ES-I3 (cell line): ENCODE measurements at regions not wholly inside any gene's neighbourhood (a gene's known extent, or its start where the extent isn't known, plus 50 kb on each side); places are given as distances from the start of the nearest gene placed in this dataset.

Source experiments
- H3K36me3 ChIP-seq: 2 replicates; pipeline ENCODE4 v1.6.1; 2013; ENCODE audit warnings: mild to moderate bottlenecking, low read length, control low read depth, moderate library complexity; ENCODE audit not compliant: insufficient read depth
- H3K4me1 ChIP-seq: 2 replicates; pipeline ENCODE4 v1.6.1; 2013; ENCODE audit warnings: mild to moderate bottlenecking, control low read depth, low read length; ENCODE audit not compliant: insufficient read depth
- H3K9ac ChIP-seq: 2 replicates; pipeline ENCODE4 v1.6.1; 2013; ENCODE audit warnings: low read depth, mild to moderate bottlenecking, low read length, moderate library complexity
- H3K9me3 ChIP-seq: 2 replicates; pipeline ENCODE4 v1.6.1; 2013; ENCODE audit warnings: mild to moderate bottlenecking, low read length, moderate library complexity; ENCODE audit not compliant: control insufficient read depth, insufficient read depth

GRCh38 chr11:123249354-123249753 is 54.3 kb upstream of the CLMP start:
- Histone ChIP-seq H3K9ac (no peak overlapping the region), H3K9me3 (no peaks in the 10 kb centered on the region; the same call in 1 of the 2 replicates), H3K4me1 (peaks cover 2% of the 10 kb centered on the region; the same call in 1 of the 2 replicates), H3K36me3 (no peaks in the 10 kb centered on the region; the same call in 1 of the 2 replicates)

GRCh38 chr11:123247813-123248379 is 52.8 kb upstream of the CLMP start:
- Histone ChIP-seq H3K9ac (no peak overlapping the region), H3K36me3 (no peaks in the 10 kb centered on the region; the same call in 1 of the 2 replicates), H3K4me1 (peaks cover 9% of the 10 kb centered on the region), H3K9me3 (no peaks in the 10 kb centered on the region; the same call in 1 of the 2 replicates)

- Histone ChIP-seq H3K9ac (no peak overlapping the region), H3K36me3 (no peaks in the 10 kb centered on the region; the same call in 1 of the 2 replicates), H3K4me1 (peaks cover 9% of the 10 kb centered on the region), H3K9me3 (no peaks in the 10 kb centered on the region; the same call in 1 of the 2 replicates)
Measured at GRCh38 chr11:123247496-123247799, 52.4 kb upstream of the CLMP start.

- H3K9me3 ChIP-seq: no peaks in the 10 kb centered on the region; the same call in 1 of the 2 replicates
- no peak overlapping the region for H3K9ac ChIP-seq
- H3K36me3 ChIP-seq: no peaks in the 10 kb centered on the region; the same call in 1 of the 2 replicates
- peaks cover 9% of the 10 kb centered on the region for H3K4me1 ChIP-seq
Measured at GRCh38 chr11:123246749-123247495, 51.9 kb upstream of the CLMP start.

GRCh38 chr11:123245567-123245966 is 50.5 kb upstream of the CLMP start:
- Histone ChIP-seq H3K4me1 (peaks cover 9% of the 10 kb centered on the region), H3K9ac (no peak overlapping the region), H3K36me3 (no peaks in the 10 kb centered on the region), H3K9me3 (no peaks in the 10 kb centered on the region)
